ENCODE measurements at regions not wholly inside any gene's neighbourhood (a gene's known extent, or its start where the extent isn't known, plus 50 kb on each side); places are given as distances from the start of the nearest gene placed in this dataset.
"Not testable (repeated sequence)": the region's sequence is repeated elsewhere in the genome, so short reads cannot be mapped to it uniquely, and the experiment has no call there.

- Mint-ChIP-seq H3K4me1 (no peaks in the 10 kb centered on the region), H3K4me3 (no peak overlapping the region), H3K27ac (no peak overlapping the region), H3K9me3 (no peaks in the 10 kb centered on the region), H3K27me3 (no peaks in the 10 kb centered on the region), H3K36me3 (ENCODE audit: low read depth) (no peaks in the 10 kb centered on the region)
- no peak for ATAC-seq (replicated peaks)
These were observed 352.3 kb upstream of the ATXN7L3B start for GRCh38 chr12:74185360-74185759.

- Mint-ChIP-seq H3K27ac (no peak overlapping the region), H3K27me3 (no peaks in the 10 kb centered on the region), H3K4me1 (no peaks in the 10 kb centered on the region), H3K4me3 (no peak overlapping the region), H3K9me3 (no peaks in the 10 kb centered on the region), H3K36me3 (ENCODE audit: low read depth) (no peaks in the 10 kb centered on the region)
- ATAC-seq (replicated peaks): no peak
These were observed 344.4 kb upstream of the ATXN7L3B start for GRCh38 chr12:74193191-74193590.

- no peak overlapping the region for H3K27ac Mint-ChIP-seq
- peaks cover 4% of the 10 kb centered on the region for H3K9me3 Mint-ChIP-seq
- no peaks in the 10 kb centered on the region for H3K27me3 Mint-ChIP-seq
- no peaks in the 10 kb centered on the region for H3K4me1 Mint-ChIP-seq
- ATAC-seq (replicated peaks): no peak
- no peak overlapping the region for H3K4me3 Mint-ChIP-seq
- no peaks in the 10 kb centered on the region for H3K36me3 Mint-ChIP-seq (ENCODE audit: low read depth)
These were observed 333.4 kb upstream of the ATXN7L3B start for GRCh38 chr12:74204236-74204635.

GRCh38 chr12:74227846-74228545 is 309.6 kb upstream of the ATXN7L3B start:
- no peaks in the 10 kb centered on the region for H3K4me1 Mint-ChIP-seq
- H3K27ac Mint-ChIP-seq: no peak overlapping the region
- no peak for ATAC-seq (replicated peaks)
- no peaks in the 10 kb centered on the region for H3K27me3 Mint-ChIP-seq
- H3K36me3 Mint-ChIP-seq (ENCODE audit: low read depth): no peaks in the 10 kb centered on the region
- H3K9me3 Mint-ChIP-seq: peaks cover 5% of the 10 kb centered on the region
- H3K4me3 Mint-ChIP-seq: no peak overlapping the region

GRCh38 chr12:74229671-74230070 is 308.0 kb upstream of the ATXN7L3B start:
- no peak for ATAC-seq (replicated peaks)
- Mint-ChIP-seq H3K27me3 (no peaks in the 10 kb centered on the region), H3K4me3 (no peak overlapping the region), H3K4me1 (no peaks in the 10 kb centered on the region), H3K27ac (no peak overlapping the region), H3K36me3 (ENCODE audit: low read depth) (no peaks in the 10 kb centered on the region), H3K9me3 (peaks cover 8% of the 10 kb centered on the region)

GRCh38 chr12:74235342-74235741 is 302.3 kb upstream of the ATXN7L3B start:
- no peaks in the 10 kb centered on the region for H3K36me3 Mint-ChIP-seq (ENCODE audit: low read depth)
- H3K4me1 Mint-ChIP-seq: no peaks in the 10 kb centered on the region
- no peak overlapping the region for H3K27ac Mint-ChIP-seq
- no peak overlapping the region for H3K4me3 Mint-ChIP-seq
- H3K27me3 Mint-ChIP-seq: no peaks in the 10 kb centered on the region
- H3K9me3 Mint-ChIP-seq: peaks cover 18% of the 10 kb centered on the region
- ATAC-seq (replicated peaks): no peak

GRCh38 chr12:74241341-74241740 is 296.3 kb upstream of the ATXN7L3B start:
- Mint-ChIP-seq H3K27ac (no peak overlapping the region), H3K27me3 (no peaks in the 10 kb centered on the region), H3K36me3 (ENCODE audit: low read depth) (no peaks in the 10 kb centered on the region), H3K4me1 (no peaks in the 10 kb centered on the region), H3K4me3 (no peak overlapping the region), H3K9me3 (peaks cover 10% of the 10 kb centered on the region)
- no peak for ATAC-seq (replicated peaks)

GRCh38 chr12:74242088-74242487 is 295.5 kb upstream of the ATXN7L3B start:
- Mint-ChIP-seq H3K4me1 (no peaks in the 10 kb centered on the region), H3K27me3 (no peaks in the 10 kb centered on the region), H3K36me3 (ENCODE audit: low read depth) (no peaks in the 10 kb centered on the region), H3K27ac (no peak overlapping the region), H3K4me3 (no peak overlapping the region), H3K9me3 (peaks cover 11% of the 10 kb centered on the region)
- ATAC-seq (replicated peaks): no peak

- Mint-ChIP-seq H3K4me1 (no peaks in the 10 kb centered on the region), H3K9me3 (peaks cover 4% of the 10 kb centered on the region), H3K27me3 (no peaks in the 10 kb centered on the region), H3K27ac (no peak overlapping the region), H3K4me3 (no peak overlapping the region), H3K36me3 (ENCODE audit: low read depth) (no peaks in the 10 kb centered on the region)
- no peak for ATAC-seq (replicated peaks)
These were observed 292.2 kb upstream of the ATXN7L3B start for GRCh38 chr12:74245458-74245857.

GRCh38 chr12:74250891-74251290 is 286.7 kb upstream of the ATXN7L3B start:
- Mint-ChIP-seq H3K27ac (no peak overlapping the region), H3K36me3 (ENCODE audit: low read depth) (no peaks in the 10 kb centered on the region), H3K9me3 (peaks cover 12% of the 10 kb centered on the region), H3K4me3 (no peak overlapping the region), H3K27me3 (no peaks in the 10 kb centered on the region), H3K4me1 (no peaks in the 10 kb centered on the region)
- no peak for ATAC-seq (replicated peaks)

GRCh38 chr12:74253826-74254225 is 283.8 kb upstream of the ATXN7L3B start:
- not testable (repeated sequence) for H3K4me3 Mint-ChIP-seq; H3K27me3 Mint-ChIP-seq; H3K36me3 Mint-ChIP-seq (ENCODE audit: low read depth); H3K27ac Mint-ChIP-seq; H3K9me3 Mint-ChIP-seq; ATAC-seq (replicated peaks); H3K4me1 Mint-ChIP-seq

- H3K4me1 Mint-ChIP-seq: no peaks in the 10 kb centered on the region
- H3K4me3 Mint-ChIP-seq: no peak overlapping the region
- no peak overlapping the region for H3K27ac Mint-ChIP-seq
- no peak for ATAC-seq (replicated peaks)
- peaks cover 8% of the 10 kb centered on the region for H3K9me3 Mint-ChIP-seq
- no peaks in the 10 kb centered on the region for H3K36me3 Mint-ChIP-seq (ENCODE audit: low read depth)
- no peaks in the 10 kb centered on the region for H3K27me3 Mint-ChIP-seq
These were observed 282.9 kb upstream of the ATXN7L3B start for GRCh38 chr12:74254784-74255183.

GRCh38 chr12:74259199-74259598 is 278.4 kb upstream of the ATXN7L3B start:
- Mint-ChIP-seq H3K36me3 (ENCODE audit: low read depth) (no peaks in the 10 kb centered on the region), H3K4me3 (no peak overlapping the region), H3K27ac (no peak overlapping the region), H3K4me1 (no peaks in the 10 kb centered on the region), H3K9me3 (peaks cover 4% of the 10 kb centered on the region), H3K27me3 (no peaks in the 10 kb centered on the region)
- no peak for ATAC-seq (replicated peaks)

- no peak overlapping the region for H3K27ac Mint-ChIP-seq
- no peaks in the 10 kb centered on the region for H3K36me3 Mint-ChIP-seq (ENCODE audit: low read depth)
- no peaks in the 10 kb centered on the region for H3K27me3 Mint-ChIP-seq
- ATAC-seq (replicated peaks): no peak
- H3K9me3 Mint-ChIP-seq: peaks cover 7% of the 10 kb centered on the region
- no peak overlapping the region for H3K4me3 Mint-ChIP-seq
- no peaks in the 10 kb centered on the region for H3K4me1 Mint-ChIP-seq
These were observed 272.9 kb upstream of the ATXN7L3B start for GRCh38 chr12:74264692-74265091.

GRCh38 chr12:74269355-74269754 is 268.3 kb upstream of the ATXN7L3B start:
- not testable (repeated sequence) for H3K4me1 Mint-ChIP-seq; H3K36me3 Mint-ChIP-seq (ENCODE audit: low read depth); ATAC-seq (replicated peaks); H3K27ac Mint-ChIP-seq; H3K27me3 Mint-ChIP-seq; H3K4me3 Mint-ChIP-seq
- H3K9me3 Mint-ChIP-seq: peaks cover 12% of the 10 kb centered on the region

- no peak for ATAC-seq (replicated peaks)
- no peak overlapping the region for H3K27ac Mint-ChIP-seq
- H3K9me3 Mint-ChIP-seq: peaks cover 4% of the 10 kb centered on the region
- H3K27me3 Mint-ChIP-seq: no peaks in the 10 kb centered on the region
- no peaks in the 10 kb centered on the region for H3K4me1 Mint-ChIP-seq
- H3K4me3 Mint-ChIP-seq: no peak overlapping the region
- no peaks in the 10 kb centered on the region for H3K36me3 Mint-ChIP-seq (ENCODE audit: low read depth)
These were observed 257.4 kb upstream of the ATXN7L3B start for GRCh38 chr12:74280156-74280655.
